NCI-H2171 treated with DMSO at 0.1 percent for 48 hours (cell line): ENCODE measurements at regions not wholly inside any gene's neighbourhood (a gene's known extent, or its start where the extent isn't known, plus 50 kb on each side); places are given as distances from the start of the nearest gene placed in this dataset.

Experiments used
- DNase-seq: peaks from one replicate; lab custom pipeline; 2025; lab: John Stamatoyannopoulos, UW

- no peak for DNase-seq
These were observed 111.6 kb upstream of the PDE4B start for GRCh38 chr1:65681096-65681495.

- peak; percentile 78 for DNase-seq
These were observed 105.1 kb upstream of the PDE4B start for GRCh38 chr1:65687428-65688214.

GRCh38 chr1:65688215-65688566 lies 104.5 kb upstream of the PDE4B start:
- DNase-seq, result no peak

GRCh38 chr1:65688848-65689247 lies 103.8 kb upstream of the PDE4B start:
- DNase-seq, result no peak

- DNase-seq, result no peak
These were observed 101.4 kb upstream of the PDE4B start for GRCh38 chr1:65691152-65691900.

- no peak for DNase-seq
These were observed 100.7 kb upstream of the PDE4B start for GRCh38 chr1:65691972-65692371.

- no peak for DNase-seq
These were observed 98.6 kb upstream of the PDE4B start for GRCh38 chr1:65694126-65694525.

- no peak for DNase-seq
These were observed 97.8 kb upstream of the PDE4B start for GRCh38 chr1:65694933-65695332.

- no peak for DNase-seq
These were observed 94.1 kb upstream of the PDE4B start for GRCh38 chr1:65698590-65698989.

- no peak for DNase-seq
These were observed 88.8 kb upstream of the PDE4B start for GRCh38 chr1:65703853-65704252.

GRCh38 chr1:65704318-65704717 lies 88.4 kb upstream of the PDE4B start:
- no peak for DNase-seq

- no peak for DNase-seq
These were observed 74.8 kb upstream of the PDE4B start for GRCh38 chr1:65717815-65718454.

GRCh38 chr1:65719391-65719790 lies 73.3 kb upstream of the PDE4B start:
- DNase-seq, result no peak

GRCh38 chr1:65722461-65722860 lies 70.2 kb upstream of the PDE4B start:
- peak; percentile 71 for DNase-seq

- peak; percentile 90 for DNase-seq
These were observed 68.5 kb upstream of the PDE4B start for GRCh38 chr1:65724151-65724550.

- no peak for DNase-seq
These were observed 67.6 kb upstream of the PDE4B start for GRCh38 chr1:65725064-65725463.

- no peak for DNase-seq
These were observed 64.2 kb upstream of the PDE4B start for GRCh38 chr1:65728504-65728903.

- DNase-seq, result peak; percentile 40
These were observed 63.4 kb upstream of the PDE4B start for GRCh38 chr1:65729259-65729658.

- DNase-seq, result no peak
These were observed 57.7 kb upstream of the PDE4B start for GRCh38 chr1:65734979-65735378.

GRCh38 chr1:65741993-65742392 lies 50.7 kb upstream of the PDE4B start:
- no peak for DNase-seq
